ENCODE measurements at regions not wholly inside any gene's neighbourhood (a gene's known extent, or its start where the extent isn't known, plus 50 kb on each side); places are given as distances from the start of the nearest gene placed in this dataset.
"Not testable (repeated sequence)": the region's sequence is repeated elsewhere in the genome, so short reads cannot be mapped to it uniquely, and the experiment has no call there.

DNA sequence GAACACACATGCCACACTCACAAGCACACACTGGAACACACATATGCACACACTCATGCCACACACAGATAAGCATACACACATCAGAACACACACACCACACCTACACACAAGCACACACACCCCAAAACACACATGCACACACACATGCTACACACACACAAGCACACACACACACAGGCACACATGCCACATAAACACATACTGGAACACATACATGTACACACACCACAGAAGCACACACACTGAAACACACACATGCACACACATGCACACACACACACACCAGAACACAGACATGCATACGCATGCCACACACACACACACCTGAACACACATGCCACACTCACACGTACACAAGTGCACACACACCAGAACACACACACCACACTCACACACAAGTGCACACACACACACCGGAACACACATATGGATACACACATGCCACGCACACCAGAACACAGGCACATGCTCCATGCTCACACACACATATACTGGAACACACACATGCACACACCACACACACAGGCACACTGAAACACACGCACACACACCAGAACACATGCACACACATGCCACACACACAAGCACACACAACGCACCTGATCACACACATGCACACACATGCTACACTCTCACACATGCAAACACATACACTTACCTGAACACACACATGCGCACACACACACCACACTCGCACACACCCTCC, 78.0 kb upstream of the IRX4 start:
- no peak for DNase-seq (ENCODE audit: low read depth in 2 of 2)

DNA sequence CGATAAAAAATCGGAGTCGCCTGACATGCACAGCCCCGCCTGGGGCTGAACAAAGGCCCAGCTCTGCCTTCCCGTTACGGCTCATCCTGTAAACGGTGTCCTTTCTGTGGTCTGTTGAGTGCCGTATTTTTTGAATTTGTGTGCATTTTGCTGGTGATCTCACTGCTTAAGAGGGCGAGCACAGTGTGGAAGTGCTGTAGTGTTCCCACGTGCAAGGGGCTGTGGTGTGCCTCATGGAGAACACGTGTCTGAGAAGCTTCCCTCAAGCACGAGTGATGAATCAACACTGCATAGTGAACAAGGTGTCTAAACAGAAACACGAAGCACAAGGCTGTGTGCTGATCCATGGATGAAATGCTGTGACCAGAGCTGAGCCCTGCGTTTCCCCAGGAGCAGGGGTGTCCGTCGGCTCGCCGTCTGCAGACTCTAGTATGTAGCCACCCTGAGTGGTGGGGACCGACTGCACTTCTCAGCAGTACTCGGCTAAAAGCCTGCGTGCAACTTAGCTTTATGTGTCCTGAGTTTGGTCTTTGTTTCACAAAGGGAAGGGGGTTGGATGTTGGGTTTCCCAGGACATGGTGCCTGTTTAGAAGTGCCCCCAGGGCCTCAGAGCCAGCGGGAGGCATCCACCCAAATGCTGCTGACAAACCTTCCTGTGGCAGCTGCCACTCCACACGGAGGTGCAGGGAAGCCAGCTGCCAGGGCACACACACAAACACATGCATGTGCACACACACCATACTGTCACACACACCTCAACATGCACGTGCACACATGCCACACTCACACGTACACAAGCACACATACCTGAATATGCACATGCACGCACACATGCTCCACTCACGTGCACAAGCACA, 77.2 kb upstream of the IRX4 start:
- no peak for DNase-seq (ENCODE audit: low read depth in 2 of 2)

DNA sequence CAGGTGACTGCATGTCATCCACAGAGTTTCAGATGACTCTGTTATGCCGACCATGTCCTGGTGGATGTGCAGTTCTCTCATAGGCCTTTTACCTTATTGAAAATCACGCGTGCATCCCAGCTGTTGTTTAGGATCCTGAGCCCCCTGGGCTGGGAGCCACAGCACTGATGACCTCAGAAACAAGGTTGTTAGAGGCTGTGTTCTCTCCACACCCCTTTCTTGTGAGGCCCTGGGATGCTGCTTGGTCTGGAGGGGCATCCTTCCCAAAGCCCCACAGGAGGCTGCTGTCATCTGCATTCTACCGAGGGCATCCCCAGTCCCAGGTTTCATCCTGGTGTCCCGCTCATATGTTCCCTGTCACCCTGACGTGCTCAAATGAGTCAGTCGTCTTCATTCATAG, 76.5 kb upstream of the IRX4 start:
- no peak for DNase-seq (ENCODE audit: low read depth in 2 of 2)

- DNase-seq (ENCODE audit: low read depth in 2 of 2), result no peak
These were observed 75.7 kb upstream of the IRX4 start for GRCh38 chr5:1958211-1959010.

- no peak for DNase-seq (ENCODE audit: low read depth in 2 of 2)
These were observed 72.9 kb upstream of the IRX4 start for GRCh38 chr5:1955586-1955985.

- DNase-seq (ENCODE audit: low read depth in 2 of 2), result not testable (repeated sequence)
These were observed 71.0 kb upstream of the IRX4 start for GRCh38 chr5:1953710-1954109.

- no peak for DNase-seq (ENCODE audit: low read depth in 2 of 2)
These were observed 69.8 kb upstream of the IRX4 start for GRCh38 chr5:1952444-1953099.

DNA sequence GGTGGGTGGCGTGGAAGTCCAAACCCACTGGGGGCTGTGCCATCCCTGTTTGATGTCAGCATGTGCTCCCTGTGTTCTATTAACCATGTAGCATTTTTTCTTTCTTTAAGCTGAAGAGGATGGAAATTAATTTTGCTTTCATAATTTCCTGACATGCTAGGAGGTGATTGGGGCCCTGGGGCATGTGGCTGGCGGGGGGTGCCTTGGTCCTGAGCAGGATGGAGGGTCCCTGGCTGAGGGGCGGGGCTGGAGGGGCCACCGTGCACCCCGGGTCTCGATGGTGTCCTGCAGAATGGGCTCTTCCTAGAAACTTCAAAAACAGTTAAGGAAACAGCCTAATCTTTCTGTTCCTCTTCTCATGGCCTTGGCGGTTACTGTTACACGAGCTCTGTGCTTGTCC, 69.3 kb upstream of the IRX4 start:
- DNase-seq (ENCODE audit: low read depth in 2 of 2), result no peak

DNA sequence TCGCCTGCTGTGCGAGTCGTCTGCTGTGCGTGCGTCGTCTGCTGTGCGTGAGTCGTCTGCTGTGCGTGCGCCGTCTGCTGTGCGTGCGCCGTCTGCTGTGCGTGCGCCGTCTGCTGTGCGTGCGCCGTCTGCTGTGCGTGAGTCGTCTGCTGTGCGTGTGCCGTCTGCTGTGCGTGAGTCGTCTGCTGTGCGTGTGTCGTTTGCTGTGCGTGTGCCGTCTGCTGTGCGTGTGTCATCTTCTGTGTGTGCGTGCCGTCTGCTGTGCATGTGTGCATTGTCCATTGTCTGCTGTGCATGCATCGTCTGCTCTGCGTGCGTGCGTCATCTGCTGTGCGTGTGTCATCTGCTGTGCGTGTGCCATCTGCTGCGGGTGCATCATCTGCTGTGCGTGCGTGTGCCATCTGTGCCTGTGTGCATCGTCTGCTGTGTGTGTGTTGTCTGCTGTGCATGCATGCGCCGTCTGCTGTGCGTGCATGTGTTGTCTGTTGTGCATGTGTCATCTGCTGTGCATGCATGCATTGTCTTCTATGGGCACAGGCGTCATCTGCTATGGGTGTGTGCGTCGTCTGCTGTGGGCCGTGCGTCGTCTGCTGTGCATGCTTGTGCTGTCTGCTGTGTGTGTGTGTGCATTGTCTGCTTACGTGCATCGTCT, 68.6 kb upstream of the IRX4 start:
- DNase-seq (ENCODE audit: low read depth in 2 of 2), result no peak

DNA sequence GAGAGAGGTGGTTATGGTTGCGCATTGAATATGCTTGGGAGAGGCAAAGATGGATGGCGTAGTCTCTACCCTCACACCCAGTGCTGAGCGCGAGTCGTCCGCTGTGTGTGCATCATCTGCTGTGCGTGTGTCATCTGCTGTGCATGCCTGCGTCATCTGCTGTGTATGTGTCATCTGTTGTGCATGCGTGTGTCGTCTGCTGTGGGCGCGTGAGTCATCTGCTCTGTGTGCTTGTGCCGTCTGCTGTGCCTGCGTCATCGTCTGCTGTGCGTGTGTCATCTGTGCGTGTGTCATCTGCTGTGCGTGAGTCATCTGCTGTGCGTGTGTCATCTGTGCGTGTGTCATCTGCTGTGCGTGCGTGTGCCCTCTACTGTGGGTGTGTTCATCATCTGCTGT, 68.0 kb upstream of the IRX4 start:
- DNase-seq (ENCODE audit: low read depth in 2 of 2), result no peak

GRCh38 chr5:1950096-1950707, 67.5 kb upstream of the IRX4 start:
- DNase-seq (ENCODE audit: low read depth in 2 of 2), result no peak

DNA sequence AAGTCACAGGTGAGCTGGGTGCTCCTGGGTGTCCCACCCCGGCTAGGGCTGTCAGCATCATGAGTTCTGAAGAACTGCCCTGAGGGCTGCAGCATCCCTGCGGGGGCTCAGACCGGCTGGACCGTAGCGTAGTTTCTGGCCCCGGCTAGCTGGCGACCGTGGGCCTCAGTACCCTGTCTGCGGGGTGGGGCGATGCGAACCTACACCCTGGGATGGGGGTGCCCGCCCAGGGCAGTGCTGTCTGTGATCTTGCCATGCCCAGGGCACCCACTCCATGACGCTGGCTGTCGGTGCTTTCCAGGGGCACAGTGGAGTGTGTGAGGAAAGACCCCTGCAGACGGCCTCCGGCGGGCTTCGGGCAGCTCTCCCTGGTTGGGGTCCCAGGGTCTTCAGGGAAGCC, 66.5 kb upstream of the IRX4 start:
- no peak for DNase-seq (ENCODE audit: low read depth in 2 of 2)

DNA sequence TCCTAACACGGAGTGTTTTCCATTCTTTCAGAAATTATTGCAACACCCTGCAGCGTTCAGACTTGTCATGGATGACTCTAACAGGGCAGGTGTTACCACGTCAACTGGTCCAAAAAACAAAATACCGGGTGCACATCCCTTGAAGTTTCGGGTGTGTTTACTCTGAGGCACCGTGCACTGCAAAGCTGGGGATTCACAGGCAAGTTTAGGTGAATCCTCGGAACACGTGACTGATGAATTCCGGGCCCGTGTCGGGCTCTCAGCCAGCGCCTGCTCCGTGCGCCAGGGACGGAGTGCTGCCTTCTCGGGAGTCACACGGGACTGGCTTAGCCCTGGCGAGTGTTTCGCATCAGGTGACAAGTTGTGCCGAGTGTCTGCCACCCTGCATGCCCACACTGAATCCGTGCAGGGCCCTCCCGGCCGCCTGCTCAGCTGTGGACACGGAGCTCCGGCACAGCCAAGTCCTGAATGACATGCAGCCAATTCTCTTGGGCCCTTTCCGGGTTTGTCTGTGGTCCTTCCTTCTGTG, 66.0 kb upstream of the IRX4 start:
- no peak for DNase-seq (ENCODE audit: low read depth in 2 of 2)

DNA sequence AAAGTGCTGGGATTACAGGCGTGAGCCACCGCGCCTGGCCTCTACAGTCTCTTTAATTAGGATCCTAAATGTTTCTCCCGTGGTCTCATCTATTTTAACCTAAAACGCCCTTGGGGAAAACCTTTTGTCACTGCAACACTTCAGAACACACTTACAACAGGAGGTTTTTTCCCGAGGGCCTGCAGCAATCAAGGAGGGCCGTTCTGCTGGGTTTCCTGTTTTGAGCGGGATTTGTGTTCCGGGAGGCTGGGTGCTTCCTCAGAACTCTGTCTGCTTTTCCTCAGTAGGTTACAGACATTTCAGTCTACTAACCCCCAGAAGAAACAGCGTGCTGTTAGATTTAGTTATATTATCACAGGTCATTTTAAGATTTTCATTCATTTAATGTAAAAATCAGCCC, 65.4 kb upstream of the IRX4 start:
- no peak for DNase-seq (ENCODE audit: low read depth in 2 of 2)

GRCh38 chr5:1946776-1947175, 64.1 kb upstream of the IRX4 start:
- no peak for DNase-seq (ENCODE audit: low read depth in 2 of 2)

DNA sequence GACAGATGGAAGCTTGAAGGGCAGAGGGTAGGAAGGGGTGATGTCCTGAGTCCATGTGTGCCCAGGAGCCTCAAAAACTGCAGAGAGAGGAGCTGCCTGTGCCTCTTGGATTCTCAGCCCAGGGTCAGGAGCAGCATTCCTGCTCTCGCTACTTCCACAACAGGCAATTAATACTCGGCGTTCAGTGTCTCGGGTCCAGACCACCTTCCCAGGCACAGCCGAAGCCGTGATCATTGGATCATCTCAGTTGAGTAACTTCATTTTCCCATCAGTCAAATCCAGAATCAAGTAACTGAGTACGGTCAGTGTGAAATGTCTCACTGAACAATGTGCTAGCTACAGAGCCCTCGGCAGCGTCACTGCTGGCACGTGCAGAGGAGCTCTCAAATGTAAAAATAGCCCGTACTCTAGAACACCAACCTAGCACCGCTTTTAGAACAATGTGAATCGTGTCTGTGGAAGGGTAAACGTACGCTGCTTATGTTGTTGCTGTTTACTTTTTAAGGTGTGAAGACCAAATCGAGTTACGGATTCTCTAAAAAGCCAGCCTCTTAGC, 63.5 kb upstream of the IRX4 start:
- DNase-seq (ENCODE audit: low read depth in 2 of 2), result no peak

GRCh38 chr5:1945606-1946005, 62.9 kb upstream of the IRX4 start:
- DNase-seq (ENCODE audit: low read depth in 2 of 2), result no peak

GRCh38 chr5:1944408-1944807, 61.7 kb upstream of the IRX4 start:
- DNase-seq (ENCODE audit: low read depth in 2 of 2), result no peak

GRCh38 chr5:1943481-1943880, 60.8 kb upstream of the IRX4 start:
- DNase-seq (ENCODE audit: low read depth in 2 of 2), result no peak

- DNase-seq (ENCODE audit: low read depth in 2 of 2), result no peak
These were observed 59.9 kb upstream of the IRX4 start for GRCh38 chr5:1942630-1943029.
